ENCODE measurements at regions not wholly inside any gene's neighbourhood (a gene's known extent, or its start where the extent isn't known, plus 50 kb on each side); places are given as distances from the start of the nearest gene placed in this dataset.
"Not testable (repeated sequence)": the region's sequence is repeated elsewhere in the genome, so short reads cannot be mapped to it uniquely, and the experiment has no call there.

DNA sequence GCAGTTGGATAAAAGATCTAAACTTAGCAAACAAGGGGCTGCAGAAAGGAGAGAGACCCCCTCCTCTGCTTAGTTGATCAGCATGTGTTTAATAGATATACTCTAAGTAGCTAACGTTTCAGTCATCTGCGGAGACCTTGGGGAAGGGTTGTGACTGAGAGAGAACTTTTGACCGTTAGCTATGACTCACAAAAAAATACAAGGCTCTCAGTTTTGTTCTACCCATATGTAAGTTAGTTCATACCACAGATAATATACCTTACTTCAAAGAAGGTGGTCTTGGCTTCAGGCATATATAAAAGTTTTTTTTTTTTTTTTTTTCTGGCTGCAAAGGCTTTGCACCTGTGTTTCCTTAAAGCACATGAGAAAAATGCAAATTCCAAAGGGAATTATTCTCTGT lies 258.9 kb downstream of the GJA1 start:
- no peak for DNase-seq (ENCODE audit: low read depth)

DNA sequence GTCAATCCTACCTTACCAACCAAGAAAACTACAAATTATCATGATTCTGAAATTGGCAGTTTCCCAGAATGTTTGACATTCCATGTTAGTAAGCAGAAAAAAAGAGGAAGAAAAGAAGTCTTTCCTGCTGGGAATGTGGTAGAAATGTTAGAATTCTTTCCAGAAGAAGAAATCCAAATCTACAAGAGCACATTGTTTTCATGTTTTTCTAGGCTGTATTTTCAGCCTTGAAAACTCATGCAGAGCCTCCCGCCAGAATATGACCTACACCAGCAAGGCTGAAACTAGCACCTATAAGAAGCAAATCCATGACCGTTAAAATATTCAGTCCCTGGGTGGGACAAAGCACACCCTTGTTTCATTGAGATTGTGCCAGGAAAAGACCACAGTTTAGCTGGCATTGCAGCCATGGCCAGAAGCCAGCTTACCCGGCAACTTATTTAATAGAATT lies 259.4 kb downstream of the GJA1 start:
- DNase-seq (ENCODE audit: low read depth) = peak; percentile 22

DNA sequence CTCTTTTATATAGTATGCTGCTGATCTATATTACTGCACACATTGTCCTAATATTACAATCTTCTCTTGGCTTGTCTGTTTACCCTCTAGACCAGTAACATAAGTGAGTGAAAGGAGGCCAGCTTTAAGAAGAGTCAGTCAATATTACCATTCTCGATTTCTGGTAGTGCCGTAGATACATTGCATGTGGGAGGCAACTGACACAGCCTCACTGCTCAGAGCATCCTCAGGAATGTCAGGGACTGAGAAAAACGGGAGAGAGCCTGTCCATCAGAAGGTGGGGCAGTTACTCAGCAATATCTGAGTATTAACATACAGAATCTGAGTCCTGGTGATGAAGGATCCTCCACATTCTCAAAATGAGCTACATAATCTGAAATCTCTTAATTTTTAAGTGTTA lies 259.9 kb downstream of the GJA1 start:
- DNase-seq (ENCODE audit: low read depth) = no peak

DNA sequence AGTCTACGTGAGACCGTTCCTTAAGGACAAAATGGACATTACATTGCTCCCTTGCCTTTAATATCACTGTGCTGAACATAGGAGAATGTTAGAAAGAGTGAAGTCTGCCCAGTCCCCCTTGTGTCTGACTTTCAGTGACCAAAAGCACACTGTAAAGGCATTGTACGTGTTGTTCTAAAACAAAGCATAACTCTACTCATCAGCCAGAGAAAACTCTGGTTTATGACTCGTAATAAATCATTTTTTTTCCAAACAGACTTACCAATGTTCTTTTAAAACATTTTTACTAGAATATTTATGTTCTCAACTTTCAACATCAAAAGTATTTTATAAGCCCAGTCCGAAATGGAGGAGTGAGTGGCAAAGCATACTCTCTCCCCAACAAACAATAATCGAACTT lies 262.5 kb downstream of the GJA1 start:
- DNase-seq (ENCODE audit: low read depth) = no peak

DNA sequence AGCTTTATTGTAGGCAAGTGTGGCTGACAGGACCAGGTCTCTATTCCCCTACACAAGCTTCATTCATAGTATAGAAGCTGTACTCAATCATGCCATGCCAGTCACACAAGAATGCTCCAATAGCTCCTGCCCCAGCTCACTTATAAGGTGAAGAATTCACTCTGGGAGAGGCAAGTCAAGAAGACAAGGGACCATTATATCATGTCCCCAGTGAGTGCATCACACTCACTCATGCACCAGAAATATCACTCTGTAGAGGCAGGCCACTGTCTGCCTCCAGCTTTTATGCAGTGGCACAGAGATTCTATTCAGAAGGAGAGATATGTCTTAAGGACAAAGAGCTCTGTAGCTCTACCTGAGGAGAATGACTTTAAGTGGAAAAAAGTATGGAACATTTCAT lies 263.2 kb downstream of the GJA1 start:
- no peak for DNase-seq (ENCODE audit: low read depth)

GRCh38 chr6:121703129-121703528 lies 267.7 kb downstream of the GJA1 start:
- not testable (repeated sequence) for DNase-seq (ENCODE audit: low read depth)

DNA sequence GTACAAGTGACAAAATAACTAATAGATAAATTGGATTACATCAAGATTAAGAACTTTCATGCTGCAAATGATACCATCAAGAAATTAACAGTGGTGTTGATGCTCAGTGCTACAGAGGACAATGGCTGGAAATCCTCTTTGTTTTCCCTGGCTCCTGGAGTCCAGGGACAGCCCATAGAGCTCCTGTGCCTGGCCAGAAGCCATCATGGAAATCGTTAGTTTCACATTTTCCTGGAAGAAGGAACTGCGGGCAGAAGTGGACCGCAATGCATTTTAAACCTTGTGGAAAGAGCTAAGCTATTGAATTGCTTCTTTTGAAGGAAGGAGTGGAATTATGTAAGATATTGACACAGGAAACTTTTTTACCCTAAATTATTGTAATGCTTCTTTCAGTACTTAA lies 276.0 kb downstream of the GJA1 start:
- no peak for DNase-seq (ENCODE audit: low read depth)

- no peak for DNase-seq (ENCODE audit: low read depth)
Measured at GRCh38 chr6:121717686-121718085, 282.2 kb downstream of the GJA1 start.

DNA sequence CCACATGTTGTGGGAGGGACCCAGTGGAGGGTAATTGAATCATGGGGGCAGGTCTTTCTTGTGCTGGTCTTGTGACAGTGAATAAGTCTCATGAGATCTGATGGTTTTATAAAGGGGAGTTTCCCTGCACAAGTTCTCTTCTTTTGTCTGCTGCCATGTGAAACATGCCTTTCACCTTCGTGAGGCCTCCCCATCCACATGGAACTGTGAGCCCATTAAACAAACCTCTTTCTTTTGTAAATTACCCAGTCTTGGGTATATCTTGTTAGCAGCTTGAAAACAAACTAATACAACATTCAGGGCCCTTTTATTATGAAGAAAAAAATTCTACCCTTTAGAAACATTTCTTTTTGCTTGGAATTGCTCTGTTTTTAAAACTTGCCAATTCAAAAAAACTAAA lies 285.4 kb downstream of the GJA1 start:
- not testable (repeated sequence) for DNase-seq (ENCODE audit: low read depth)

GRCh38 chr6:121723623-121724022 lies 288.2 kb downstream of the GJA1 start:
- no peak for DNase-seq (ENCODE audit: low read depth)

- DNase-seq (ENCODE audit: low read depth) = no peak
Measured at GRCh38 chr6:121724576-121724975, 289.1 kb downstream of the GJA1 start.

DNA sequence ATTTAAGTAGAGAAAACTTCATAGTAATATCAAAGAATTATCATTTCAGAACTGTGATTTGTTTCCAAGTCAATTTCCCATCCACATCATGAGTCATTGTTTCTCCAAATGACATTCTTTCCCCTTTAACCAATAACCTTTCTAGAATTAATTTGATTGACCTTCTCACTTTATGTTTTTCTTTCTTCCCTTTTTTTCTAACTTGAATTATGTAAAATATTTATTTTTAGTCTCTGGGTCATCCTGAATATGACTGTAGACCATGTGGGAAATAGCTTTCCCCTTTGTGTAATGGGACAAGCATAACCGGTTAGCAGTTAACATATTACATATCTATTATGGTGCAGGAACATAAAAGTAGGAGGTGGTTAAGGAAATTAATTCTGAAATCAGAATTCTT lies 291.1 kb downstream of the GJA1 start:
- DNase-seq (ENCODE audit: low read depth) = peak; percentile 30

GRCh38 chr6:121730616-121731015 lies 295.2 kb downstream of the GJA1 start:
- no peak for DNase-seq (ENCODE audit: low read depth)

DNA sequence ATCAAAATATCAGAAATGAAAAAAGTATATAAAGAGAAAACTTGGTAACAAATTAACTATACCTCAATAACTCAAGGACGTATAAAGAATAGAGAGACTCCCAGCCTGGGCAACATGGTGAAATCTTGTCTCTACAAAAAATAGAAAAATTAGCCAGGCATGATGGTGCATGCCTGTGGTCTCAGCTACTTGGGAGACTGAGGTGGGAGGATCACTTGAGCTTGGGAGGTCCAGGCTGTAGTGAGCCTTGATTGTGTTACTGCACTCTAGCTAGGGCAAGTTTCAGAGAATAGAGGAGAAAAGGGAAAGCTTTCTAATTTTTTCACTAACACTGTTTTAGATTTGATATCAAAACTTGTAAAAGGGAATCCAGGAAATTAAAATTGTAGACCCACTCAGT lies 295.9 kb downstream of the GJA1 start:
- DNase-seq (ENCODE audit: low read depth) = no peak

DNA sequence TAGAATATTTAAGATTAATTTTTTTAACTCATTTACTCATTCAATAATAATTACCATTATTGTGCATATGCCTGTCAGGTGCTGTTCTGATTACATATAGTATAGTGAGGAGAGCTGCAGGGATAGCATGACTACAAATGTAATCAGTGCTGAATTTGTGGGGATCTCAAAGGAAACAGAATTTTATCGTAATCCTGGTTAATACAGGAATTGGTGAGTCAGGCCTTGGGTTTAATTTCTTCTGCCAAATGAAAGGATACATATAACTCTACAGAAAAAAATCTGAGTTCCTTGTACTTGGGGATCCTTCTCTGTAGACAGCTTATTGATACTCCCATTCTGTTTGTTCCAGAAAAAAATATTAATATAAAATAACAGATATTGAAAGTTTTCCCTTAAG lies 297.2 kb downstream of the GJA1 start:
- no peak for DNase-seq (ENCODE audit: low read depth)

GRCh38 chr6:121733234-121733633 lies 297.8 kb downstream of the GJA1 start:
- peak; percentile 17 for DNase-seq (ENCODE audit: low read depth)

- not testable (repeated sequence) for DNase-seq (ENCODE audit: low read depth)
Measured at GRCh38 chr6:121740188-121740587, 304.7 kb downstream of the GJA1 start.

- no peak for DNase-seq (ENCODE audit: low read depth)
Measured at GRCh38 chr6:121743691-121744090, 308.2 kb downstream of the GJA1 start.

GRCh38 chr6:121748376-121748775 lies 312.9 kb downstream of the GJA1 start:
- peak; percentile 61 for DNase-seq (ENCODE audit: low read depth)

- no peak for DNase-seq (ENCODE audit: low read depth)
Measured at GRCh38 chr6:121748850-121749249, 313.4 kb downstream of the GJA1 start.

DNA sequence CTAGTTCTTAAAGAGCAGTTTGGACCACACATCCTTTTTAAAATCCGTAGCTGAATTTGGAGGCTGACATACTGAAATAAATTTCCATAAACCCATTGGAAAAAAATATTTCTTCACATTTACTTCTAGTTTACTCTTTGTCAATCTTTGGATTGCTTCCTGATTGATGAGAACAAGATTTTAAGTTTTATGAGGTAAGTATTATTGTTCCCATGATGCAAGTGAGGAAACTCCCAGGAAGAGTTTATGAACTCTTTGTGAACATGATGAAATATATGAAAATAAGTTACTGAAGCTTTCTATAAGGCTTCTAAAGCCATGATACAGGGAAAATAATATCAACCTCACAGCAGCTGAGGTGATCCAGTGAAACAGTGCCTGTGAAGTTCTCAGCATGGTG lies 320.0 kb downstream of the GJA1 start:
- DNase-seq (ENCODE audit: low read depth) = no peak

DNA sequence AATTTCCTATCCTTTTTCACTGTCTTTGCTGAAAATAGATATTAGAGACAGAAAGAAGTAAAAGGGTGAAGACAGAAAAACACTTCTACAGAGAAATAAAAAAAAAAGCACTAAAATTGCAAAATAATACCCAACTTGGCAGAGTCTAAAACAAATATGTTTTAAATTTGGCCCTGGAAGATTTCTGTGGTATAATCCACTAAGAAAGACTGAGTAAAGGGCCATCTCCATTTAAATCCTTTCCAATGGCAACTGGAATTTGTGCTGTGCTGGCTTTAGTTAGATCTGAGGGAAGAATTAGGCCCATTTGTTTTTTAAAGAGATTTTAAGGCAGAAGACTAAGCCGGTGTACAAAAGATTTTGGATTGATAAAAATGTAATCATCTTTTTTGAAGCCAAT lies 321.2 kb downstream of the GJA1 start:
- DNase-seq (ENCODE audit: low read depth) = peak; percentile 59

DNA sequence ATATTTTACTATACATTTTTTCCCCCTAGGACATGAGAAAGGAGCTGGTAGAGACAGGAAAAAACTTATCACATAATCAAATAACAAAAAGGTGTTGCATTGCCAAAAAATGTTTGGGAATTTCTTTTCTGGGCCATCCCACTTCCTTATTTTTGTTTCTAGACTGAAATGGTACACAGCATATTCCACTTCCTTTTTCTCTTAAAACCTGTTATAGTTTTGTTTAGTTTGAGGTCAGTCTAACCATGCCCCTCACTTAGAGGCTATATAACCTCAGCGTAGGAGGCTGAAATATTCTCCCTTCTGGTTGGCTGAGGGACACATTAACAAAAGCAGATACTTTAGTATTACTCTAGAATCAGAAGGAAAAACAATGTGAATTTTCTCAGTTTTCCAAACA lies 323.9 kb downstream of the GJA1 start:
- no peak for DNase-seq (ENCODE audit: low read depth)

GRCh38 chr6:121760191-121760590 lies 324.7 kb downstream of the GJA1 start:
- no peak for DNase-seq (ENCODE audit: low read depth)

DNA sequence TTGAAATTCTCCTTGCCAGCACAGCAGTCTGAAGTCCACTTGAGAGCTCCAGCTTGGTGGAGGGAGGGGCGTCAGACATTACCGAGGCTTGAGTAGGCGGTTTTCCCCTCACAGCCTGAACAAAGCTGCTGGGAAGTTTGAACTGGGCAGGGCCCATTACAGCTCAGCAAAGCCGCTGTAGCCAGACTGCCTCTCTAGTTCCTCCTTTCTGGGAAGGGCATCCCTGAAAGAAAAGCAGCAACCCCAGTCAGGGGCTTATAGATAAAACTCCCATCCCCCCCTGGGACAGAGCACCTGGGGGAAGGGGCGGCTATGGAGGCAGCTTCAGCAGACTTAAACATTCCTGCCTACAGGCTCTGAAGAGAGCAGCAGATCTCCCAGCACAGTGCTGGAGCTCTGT lies 325.3 kb downstream of the GJA1 start:
- DNase-seq (ENCODE audit: low read depth) = no peak
